Ovary (tissue), 7 donors: ENCODE measurements at regions not wholly inside any gene's neighbourhood (a gene's known extent, or its start where the extent isn't known, plus 50 kb on each side); places are given as distances from the start of the nearest gene placed in this dataset.

ENCODE experiments used
- DNase-seq, 5 donors: peaks; one replicate each; pipeline ENCODE4 v3.0.0-alpha.2; 2019 to 2020
- H3K27ac ChIP-seq, 2 donors: fragments of 200-600 bp; one replicate each; pipeline versions ENCODE4 v1.5.1 to v1.8.0; 2019 to 2022
- H3K27me3 ChIP-seq: fragments of 200-600 bp; one replicate; pipeline ENCODE4 v1.8.0; 2022
- H3K36me3 ChIP-seq: fragments of 200-600 bp; sonication (generic); one replicate; pipeline ENCODE4 v1.5.1; 2019
- H3K4me1 ChIP-seq: one replicate; pipeline ENCODE4 v1.8.1; 2013; ENCODE audit warnings: mild to moderate bottlenecking, moderate library complexity; ENCODE audit not compliant: insufficient read depth
- H3K4me3 ChIP-seq: fragments of 200-600 bp; sonication (generic); one replicate; pipeline ENCODE4 v1.5.1; 2017
- H3K9me3 ChIP-seq, 2 donors: fragments of 200-600 bp in 1 of 2; sonication (generic) in 1 of 2; one replicate each; pipeline versions ENCODE4 v1.5.1 to v1.8.1; 2013 to 2019; ENCODE audit warnings: mild to moderate bottlenecking in 1 of 2, moderate library complexity in 1 of 2
- EP300 ChIP-seq: sonication (generic); formaldehyde crosslinking; IDR thresholded peaks from one replicate; pipeline ENCODE4 v1.6.1; 2017; ENCODE audit warnings: antibody characterized with exemption
- POLR2A ChIP-seq: fragments of 450-650 bp; IDR thresholded peaks from one replicate; pipeline ENCODE4 v1.6.1; 2017; ENCODE audit warnings: antibody characterized with exemption, mild to moderate bottlenecking, moderate library complexity
- WGBS, 3 donors: extraction: QIAGEN DNeasy Blood & Tissue Kit in 1 of 3; methylation state at CpG; one replicate each; pipeline versions ENCODE4 v1.1.5 to v1.1.7; 2013 to 2017; 5-methylcytosine and 5-hydroxymethylcytosine counted together
- intact Hi-C, 4 donors: fragments of 100-400 bp; cut with DNase I; formaldehyde crosslinking; loops; one replicate each; pipeline versions ENCODE4 v1.11.0 to v1.15.1; 2022 to 2023
- TF ChIP-seq, protein P1 (sequence below), 3 donors: fragments of 450-650 bp in 2 of 3; fragments of 200-600 bp in 1 of 3; IDR thresholded peaks; one replicate each; pipeline versions ENCODE4 v1.5.1 to v1.8.0; 2016 to 2022; ENCODE audit warnings: antibody characterized with exemption in 3 of 3, mild to moderate bottlenecking in 1 of 3
- donor health status: DM: no; HTN: no; CAD: no; lungs with moderate emphysema.
- donor health status: DM: no; HTN: no; CAD: no.
- donor health status: Bipolar disorder and iron deficiency.
- donor health status: DM: no; HTN: no; CAD: no.
- donor health status: DM: yes; HTN: yes; CAD: no.

GRCh38 chr3:74676-75243 is 121.8 kb upstream of the CHL1 start:
- peak in 4 of 5 donors; percentile 11 to 34 (median 29) for DNase-seq
- Histone ChIP-seq H3K4me3 (no peak overlapping the region), H3K27me3 (no peaks in the 10 kb centered on the region), H3K4me1 (peaks cover 17% of the 10 kb centered on the region), H3K9me3 (no peaks in the 10 kb centered on the region), H3K27ac (no peak overlapping the region), H3K36me3 (no peaks in the 10 kb centered on the region)
- WGBS, 3 donors, result 7 to 13% (median 9%) methylated on average over 3 of the region's 3 CpGs
- TF ChIP-seq, protein P1, sequence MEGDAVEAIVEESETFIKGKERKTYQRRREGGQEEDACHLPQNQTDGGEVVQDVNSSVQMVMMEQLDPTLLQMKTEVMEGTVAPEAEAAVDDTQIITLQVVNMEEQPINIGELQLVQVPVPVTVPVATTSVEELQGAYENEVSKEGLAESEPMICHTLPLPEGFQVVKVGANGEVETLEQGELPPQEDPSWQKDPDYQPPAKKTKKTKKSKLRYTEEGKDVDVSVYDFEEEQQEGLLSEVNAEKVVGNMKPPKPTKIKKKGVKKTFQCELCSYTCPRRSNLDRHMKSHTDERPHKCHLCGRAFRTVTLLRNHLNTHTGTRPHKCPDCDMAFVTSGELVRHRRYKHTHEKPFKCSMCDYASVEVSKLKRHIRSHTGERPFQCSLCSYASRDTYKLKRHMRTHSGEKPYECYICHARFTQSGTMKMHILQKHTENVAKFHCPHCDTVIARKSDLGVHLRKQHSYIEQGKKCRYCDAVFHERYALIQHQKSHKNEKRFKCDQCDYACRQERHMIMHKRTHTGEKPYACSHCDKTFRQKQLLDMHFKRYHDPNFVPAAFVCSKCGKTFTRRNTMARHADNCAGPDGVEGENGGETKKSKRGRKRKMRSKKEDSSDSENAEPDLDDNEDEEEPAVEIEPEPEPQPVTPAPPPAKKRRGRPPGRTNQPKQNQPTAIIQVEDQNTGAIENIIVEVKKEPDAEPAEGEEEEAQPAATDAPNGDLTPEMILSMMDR (IDR thresholded peaks at IDR 0.05), result no peak
- no peak for TF ChIP-seq EP300
- intact Hi-C loops, result no loop called here

GRCh38 chr3:75260-75659 is 121.3 kb upstream of the CHL1 start:
- WGBS, 3 donors, result 4 to 12% (median 5%) methylated on average over 4 of the region's 4 CpGs
- Histone ChIP-seq H3K4me1 (peaks cover 17% of the 10 kb centered on the region), H3K4me3 (no peak overlapping the region), H3K36me3 (no peaks in the 10 kb centered on the region), H3K27me3 (no peaks in the 10 kb centered on the region), H3K9me3 (no peaks in the 10 kb centered on the region), H3K27ac (no peak overlapping the region)
- intact Hi-C loops, result no loop called here
- TF ChIP-seq POLR2A (no peak), EP300 (no peak)
- TF ChIP-seq, protein P1 (IDR thresholded peaks at IDR 0.05), result no peak
- DNase-seq, result peak in 1 of 5 donors; percentile 36

DNA sequence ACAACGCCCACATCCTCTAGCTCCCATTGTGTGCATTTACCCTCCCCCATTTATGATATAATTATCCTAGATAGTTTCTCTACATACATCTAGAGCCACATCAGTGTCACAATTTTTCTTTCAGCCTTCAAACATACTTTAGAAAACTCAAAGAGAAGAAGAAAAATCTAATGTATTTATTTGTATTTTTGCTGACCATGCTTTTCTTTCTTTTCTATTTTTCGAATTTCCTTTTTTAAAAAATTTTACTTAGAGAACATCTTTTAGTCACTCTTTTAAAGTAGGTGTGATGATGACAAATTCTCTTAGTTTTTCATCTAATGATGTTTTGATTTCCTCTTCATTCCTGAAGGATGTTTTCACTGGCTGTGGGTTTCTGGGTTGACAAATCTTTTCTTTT is 117.0 kb upstream of the CHL1 start:
- H3K27ac ChIP-seq, result no peak overlapping the region
- H3K4me1 ChIP-seq, result peaks cover 7% of the 10 kb centered on the region
- intact Hi-C loops, result no loop called here
- H3K27me3 ChIP-seq, result no peaks in the 10 kb centered on the region
- no peak overlapping the region for H3K4me3 ChIP-seq
- H3K9me3 ChIP-seq, result no peaks in the 10 kb centered on the region
- WGBS, 3 donors, result 79 to 84% (median 84%) methylated on average over 2 of the region's 2 CpGs
- TF ChIP-seq, protein P1 (IDR thresholded peaks at IDR 0.05), result no peak
- no peak for DNase-seq
- no peaks in the 10 kb centered on the region for H3K36me3 ChIP-seq

GRCh38 chr3:82508-82907 is 114.1 kb upstream of the CHL1 start:
- Histone ChIP-seq H3K27me3 (no peaks in the 10 kb centered on the region), H3K4me1 (no peaks in the 10 kb centered on the region), H3K36me3 (no peaks in the 10 kb centered on the region), H3K4me3 (no peak overlapping the region), H3K9me3 (no peaks in the 10 kb centered on the region), H3K27ac (no peak overlapping the region)
- TF ChIP-seq EP300, result no peak
- no peak for TF ChIP-seq POLR2A
- TF ChIP-seq, protein P1 (IDR thresholded peaks at IDR 0.05), result no peak
- DNase-seq, result no peak
- intact Hi-C loops, result no loop called here
- WGBS, 3 donors, result 86 to 96% (median 88%) methylated on average over 2 of the region's 2 CpGs
